HepG2 (cell line): ENCODE measurements at regions not wholly inside any gene's neighbourhood (a gene's known extent, or its start where the extent isn't known, plus 50 kb on each side); places are given as distances from the start of the nearest gene placed in this dataset.
A peak's percentile ranks its signal among the peaks of the same experiment; 100 is the strongest.

Experiments used
- ATAC-seq: fragments of 200-7000 bp; cut with Tn5 transposase; 3 replicates; pipeline ENCODE4 v1.9.1; 2020; ENCODE audit warnings: mild to moderate bottlenecking, moderate library complexity
- BruUV-seq: library from RNA; stranded (reverse); fragments of 400-500 nt; replicated peaks from 2 replicates; lab custom pipeline; 2021; lab: Mats Ljungman, UMichigan
- CTCF ChIA-PET: fragments of 300-600 bp; formaldehyde crosslinking; extraction: SDS; loops from one replicate; lab custom pipeline; 2021; ENCODE audit warnings: low total read pairs, inconsistent platforms, low intra/inter-chr PET ratio; lab: Yijun Ruan, JAX
- POLR2A ChIA-PET: fragments of 350-600 bp; sonication (Branson Sonifier 250); formaldehyde crosslinking; loops from one replicate; lab custom pipeline; 2020; ENCODE audit warnings: antibody characterized with exemption, inconsistent platforms; lab: Yijun Ruan, JAX
- DNase-seq: peaks from one replicate; pipeline ENCODE4 v3.0.0-alpha.2; 2015; ENCODE audit warnings: low spot score
- FAIRE-seq: peaks from 3 replicates; lab custom pipeline; 2011; peaks lifted over from hg19 to GRCh38; lab: Jason Lieb, UNC
- H2AFZ ChIP-seq: one replicate; pipeline ENCODE4 v1.6.1; 2011; ENCODE audit warnings: low read length, inconsistent platforms
- H3K27ac ChIP-seq: fragments of 300-600 bp; 3 replicates; pipeline ENCODE4 v1.8.0; 2011; ENCODE audit warnings: mixed run types, mild to moderate bottlenecking, mixed read lengths, low read length, inconsistent platforms; ENCODE audit not compliant: insufficient read depth; ENCODE audit errors: extremely low read length
- H3K27me3 ChIP-seq, 2 experiments: fragments of 200-600 bp in 1 of 2; 2 replicates in 1 of 2; 3 replicates in 1 of 2; pipeline versions ENCODE4 v1.6.0 to v1.8.0; 2011; ENCODE audit warnings: low read length in 2 of 2, mild to moderate bottlenecking in 2 of 2, moderate library complexity in 2 of 2, inconsistent platforms in 1 of 2; ENCODE audit not compliant: insufficient read depth in 2 of 2, control insufficient read depth in 1 of 2
- H3K36me3 ChIP-seq, 2 experiments: fragments of 200-600 bp in 1 of 2; replicated peaks in 1 of 2; 2 replicates in 1 of 2; 3 replicates in 1 of 2; pipeline versions ENCODE4 v1.5.1 to v1.8.0; 2011; ENCODE audit warnings: low read length in 2 of 2, inconsistent platforms in 1 of 2; ENCODE audit not compliant: insufficient read depth in 2 of 2, control insufficient read depth in 1 of 2
- H3K4me1 ChIP-seq: 2 replicates; pipeline ENCODE4 v1.5.1; 2012; ENCODE audit warnings: low read length, inconsistent platforms; ENCODE audit not compliant: insufficient read depth
- H3K4me2 ChIP-seq: 2 replicates; pipeline ENCODE4 v1.6.0; 2011; ENCODE audit warnings: low read depth, low read length, inconsistent platforms
- H3K4me3 ChIP-seq, 3 experiments: fragments of 200-600 bp in 1 of 3; sonication (generic), shearing (Covaris generic) in 1 of 3; replicated peaks in 1 of 3; 2 replicates each; pipeline ENCODE4 v1.5.1; 2011 to 2016; ENCODE audit warnings: low read length in 3 of 3, inconsistent platforms in 2 of 3, low read depth in 2 of 3, mild to moderate bottlenecking in 2 of 3, control low read depth in 1 of 3, mixed read lengths in 1 of 3; ENCODE audit not compliant: insufficient read depth in 1 of 3
- H3K79me2 ChIP-seq: one replicate; pipeline ENCODE4 v1.6.1; 2011; ENCODE audit warnings: low read length, inconsistent platforms; ENCODE audit not compliant: insufficient read depth
- H3K9ac ChIP-seq: 2 replicates; pipeline ENCODE4 v1.6.0; 2011; ENCODE audit warnings: mild to moderate bottlenecking, low read depth, low read length, inconsistent platforms; ENCODE audit not compliant: insufficient read depth
- H3K9me3 ChIP-seq: 2 replicates; pipeline ENCODE4 v1.5.1; 2012; ENCODE audit warnings: mild to moderate bottlenecking, low read length
- H4K20me1 ChIP-seq: 2 replicates; pipeline ENCODE4 v1.6.0; 2011; ENCODE audit warnings: inconsistent platforms, mild to moderate bottlenecking, low read length, moderate library complexity; ENCODE audit not compliant: insufficient read depth
- ATF4 ChIP-seq, 2 experiments: fragments of 450-650 bp in 1 of 2; sonication (generic) in 1 of 2; formaldehyde crosslinking; IDR thresholded peaks; 2 replicates each; pipeline versions ENCODE4 v1.5.0 to v1.8.0; 2020 to 2022; ENCODE audit warnings: mild to moderate bottlenecking in 1 of 2, missing genetic modification reagents in 1 of 2
- CEBPG ChIP-seq: IDR thresholded peaks from 2 replicates; pipeline ENCODE4 v1.6.1; 2016
- DNMT1 ChIP-seq: sonication (generic); formaldehyde crosslinking; IDR thresholded peaks from 2 replicates; pipeline ENCODE4 v1.5.1; 2020; ENCODE audit warnings: mild to moderate bottlenecking, missing genetic modification reagents
- E2F5 ChIP-seq: sonication (generic); formaldehyde crosslinking; conservative IDR thresholded peaks from 2 replicates; pipeline ENCODE4 v1.4.0; 2020; ENCODE audit warnings: missing genetic modification reagents
- HOXD1 ChIP-seq: sonication (generic); formaldehyde crosslinking; IDR thresholded peaks from 2 replicates; pipeline ENCODE4 v1.5.0; 2020; ENCODE audit warnings: missing genetic modification reagents
- KDM2A ChIP-seq: sonication (generic); formaldehyde crosslinking; IDR thresholded peaks from 2 replicates; pipeline ENCODE4 v1.4.0; 2020; ENCODE audit warnings: low read depth, missing genetic modification reagents, borderline replicate concordance
- NCOA5 ChIP-seq: sonication (generic); formaldehyde crosslinking; IDR thresholded peaks from 2 replicates; pipeline ENCODE4 v1.4.0; 2020; ENCODE audit warnings: missing genetic modification reagents
- NFIC ChIP-seq: IDR thresholded peaks from 2 replicates; pipeline ENCODE4 v1.6.1; 2012; ENCODE audit warnings: mild to moderate bottlenecking, low read length, inconsistent platforms
- THAP9 ChIP-seq: sonication (generic); formaldehyde crosslinking; IDR thresholded peaks from 2 replicates; pipeline ENCODE4; 2020; ENCODE audit warnings: missing genetic modification reagents, mild to moderate bottlenecking, borderline replicate concordance
- XRCC5 ChIP-seq: fragments of 200-400 bp; formaldehyde crosslinking; optimal IDR thresholded peaks from 2 replicates; pipeline ENCODE3; 2017; ENCODE audit warnings: mild to moderate bottlenecking, low read length
- YEATS4 ChIP-seq: sonication (generic); formaldehyde crosslinking; IDR thresholded peaks from 2 replicates; pipeline ENCODE4 v1.4.0; 2020; ENCODE audit warnings: missing genetic modification reagents, borderline replicate concordance
- ZNF235 ChIP-seq: sonication (generic); formaldehyde crosslinking; IDR thresholded peaks from 2 replicates; pipeline ENCODE4 v1.8.1; 2023; ENCODE audit warnings: mild to moderate bottlenecking, missing genetic modification reagents, borderline replicate concordance
- ZNF350 ChIP-seq: sonication (generic); formaldehyde crosslinking; IDR thresholded peaks from 2 replicates; pipeline ENCODE4 v1.4.0; 2020; ENCODE audit warnings: mild to moderate bottlenecking, low read depth, missing genetic modification reagents, borderline replicate concordance
- ZNF572 ChIP-seq: sonication (generic); formaldehyde crosslinking; IDR thresholded peaks from 2 replicates; pipeline ENCODE4 v1.5.1; 2020; ENCODE audit warnings: mild to moderate bottlenecking, missing genetic modification reagents
- WGBS: methylation state at CpG from one replicate; pipeline ENCODE4 v1.1.6; 2017; ENCODE audit warnings: low lambda C conversion rate; 5-methylcytosine and 5-hydroxymethylcytosine counted together
- in situ Hi-C: cut with HindIII; loops from 2 replicates; pipeline ENCODE4 v1.10.0; 2017; ENCODE audit warnings: low pct_unique_long_range_greater_than_20kb; ENCODE audit not compliant: extremely low pct_ligation_motif_present
- intact Hi-C: fragments of 100-400 bp; cut with micrococcal nuclease; formaldehyde crosslinking; loops from one replicate; pipeline ENCODE4 v1.10.0; 2022; ENCODE audit not compliant: unreplicated experiment

GRCh38 chr6:30802731-30803130, 58.4 kb upstream of the IER3 start:
- H3K9me3 ChIP-seq, result no peaks in the 10 kb centered on the region
- no peak overlapping the region for H3K4me3 ChIP-seq
- H3K27me3 ChIP-seq, result no peaks in the 10 kb centered on the region
- peaks cover 72% of the 10 kb centered on the region for H3K4me1 ChIP-seq
- WGBS, result 93% methylated on average over 1 of the region's 1 CpG
- H3K79me2 ChIP-seq, result no peaks in the 10 kb centered on the region
- FAIRE-seq (no peak), DNase-seq (no peak), ATAC-seq (peak; percentile 14; the same call in 2 of the 3 replicates)
- H3K27ac ChIP-seq, result no peak overlapping the region
- in situ Hi-C loops, result no loop called here
- H4K20me1 ChIP-seq, result no peaks in the 10 kb centered on the region
- no peaks in the 10 kb centered on the region for H3K36me3 ChIP-seq
- CTCF ChIA-PET, result no interaction called here
- TF ChIP-seq ZNF572 (CRISPR knock-in tag) (no peak), DNMT1 (no peak), YEATS4 (no peak), CEBPG (CRISPR knock-in tag) (0 out of 2 replicates have a peak, but pooled peaks have one; percentile 19)
- intact Hi-C loops, result no loop called here
- BruUV-seq, result no TSS peak
- POLR2A ChIA-PET, result interaction anchor here (1.0 to 2.0 kb wide), 2 partner anchors 39 to 62 kb away, joined by 3 to 5 read pairs; no protein-coding TSS in a partner anchor
- no peak overlapping the region for H3K9ac ChIP-seq
- peak overlapping the region; percentile 20 for H2AFZ ChIP-seq
- peak overlapping the region; percentile 2; the same call in 1 of the 2 replicates for H3K4me2 ChIP-seq

- Histone ChIP-seq H3K4me1 (peaks cover 77% of the 10 kb centered on the region), H3K36me3 (no peaks in the 10 kb centered on the region), H3K9ac (0 out of 2 replicates have a peak overlapping the region, but pooled peaks have one; percentile 7), H3K9me3 (no peaks in the 10 kb centered on the region), H4K20me1 (no peaks in the 10 kb centered on the region), H3K27ac (peak overlapping the region; percentile 0), H3K4me3 (no peak overlapping the region), H3K79me2 (no peaks in the 10 kb centered on the region), H3K4me2 (peak overlapping the region; percentile 48), H2AFZ (peak overlapping the region; percentile 12), H3K27me3 (no peaks in the 10 kb centered on the region)
- no peak for FAIRE-seq
- no peak for DNase-seq
- 58% methylated on average over 8 of the region's 8 CpGs for WGBS
- ChIA-PET POLR2A (interaction anchor here (1.0 kb wide), 1 partner anchor 58 kb away, joined by 4 read pairs; the partner anchor contains the start of gene IER3), CTCF (no interaction called here)
- BruUV-seq, result no TSS peak
- in situ Hi-C loops (no loop called here), intact Hi-C loops (no loop called here)
- peak; percentile 58 for ATAC-seq
- TF ChIP-seq ATF4 (CRISPR knock-in tag; IDR thresholded peaks at IDR 0.05) (peak in 1 of 2 experiments; percentile 33; a peak in 1 of 4 replicates), E2F5 (CRISPR knock-in tag) (no peak), KDM2A (CRISPR knock-in tag) (no peak), NFIC (no peak), HOXD1 (CRISPR knock-in tag) (no peak), XRCC5 (no peak), ZNF350 (CRISPR knock-in tag) (peak; percentile 34; the same call in 1 of the 2 replicates), NCOA5 (CRISPR knock-in tag) (no peak), ZNF235 (CRISPR knock-in tag) (no peak), THAP9 (0 out of 2 replicates have a peak, but pooled peaks have one; percentile 30)
These were observed 57.6 kb upstream of the IER3 start for GRCh38 chr6:30801950-30802349.
